ENCODE measurements at regions not wholly inside any gene's neighbourhood (a gene's known extent, or its start where the extent isn't known, plus 50 kb on each side); places are given as distances from the start of the nearest gene placed in this dataset.
"Not testable (repeated sequence)": the region's sequence is repeated elsewhere in the genome, so short reads cannot be mapped to it uniquely, and the experiment has no call there.

GRCh38 chr4:52157071-52157470 lies 106.0 kb downstream of the SPATA18 start:
- not testable (repeated sequence) for DNase-seq

DNA sequence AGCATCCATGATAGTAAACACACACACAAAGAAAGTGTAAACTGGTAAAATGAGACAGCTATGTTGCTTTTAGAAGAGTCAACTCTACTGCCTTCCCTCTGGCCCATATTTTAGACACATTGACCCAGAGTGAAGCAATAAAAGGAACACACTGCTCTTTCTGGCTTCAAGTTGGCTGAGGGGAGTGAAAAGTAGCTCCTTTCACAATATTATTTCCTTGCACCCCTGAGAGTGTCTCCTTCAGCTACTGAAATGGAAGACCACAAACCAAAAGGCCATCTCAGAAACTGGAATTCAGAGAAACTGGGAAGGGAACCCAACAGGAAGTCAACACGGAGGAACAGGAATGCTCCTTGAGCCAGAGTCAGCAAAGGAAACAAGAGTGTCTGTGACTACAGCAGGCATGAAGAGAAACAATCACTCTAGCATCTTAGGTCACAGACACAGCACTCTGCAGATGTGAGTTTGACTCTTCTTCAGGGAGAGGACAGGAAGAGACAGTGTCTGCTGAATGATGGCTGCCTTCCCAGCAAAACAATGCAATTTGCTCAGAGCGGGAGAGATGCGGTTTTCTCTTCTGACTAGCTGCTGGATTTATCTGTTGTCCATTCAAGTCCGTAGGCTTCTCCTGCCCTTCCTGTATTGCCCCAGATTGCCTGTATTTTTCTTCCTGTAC lies 106.7 kb downstream of the SPATA18 start:
- no peak for DNase-seq

DNA sequence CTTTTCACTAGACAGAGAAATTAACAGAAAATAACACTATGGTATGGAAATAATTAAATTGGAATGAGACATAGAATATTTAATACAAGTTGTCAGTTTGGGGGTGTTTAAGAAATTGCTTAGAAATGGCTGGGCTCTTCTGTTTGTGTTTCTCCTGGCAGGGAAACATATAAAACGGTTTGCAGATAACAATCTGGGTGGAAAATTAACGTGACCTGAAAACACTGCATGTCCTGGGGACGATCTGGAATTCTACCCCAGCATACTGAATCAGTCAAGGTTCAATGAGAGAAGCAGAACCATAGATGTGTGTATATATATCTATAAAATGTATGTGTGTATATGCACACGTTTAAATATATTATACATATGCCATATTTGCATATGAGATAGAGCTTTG lies 109.8 kb downstream of the SPATA18 start:
- DNase-seq = no peak

- DNase-seq = no peak
Observed at GRCh38 chr4:52164116-52164515, 113.0 kb downstream of the SPATA18 start.

DNA sequence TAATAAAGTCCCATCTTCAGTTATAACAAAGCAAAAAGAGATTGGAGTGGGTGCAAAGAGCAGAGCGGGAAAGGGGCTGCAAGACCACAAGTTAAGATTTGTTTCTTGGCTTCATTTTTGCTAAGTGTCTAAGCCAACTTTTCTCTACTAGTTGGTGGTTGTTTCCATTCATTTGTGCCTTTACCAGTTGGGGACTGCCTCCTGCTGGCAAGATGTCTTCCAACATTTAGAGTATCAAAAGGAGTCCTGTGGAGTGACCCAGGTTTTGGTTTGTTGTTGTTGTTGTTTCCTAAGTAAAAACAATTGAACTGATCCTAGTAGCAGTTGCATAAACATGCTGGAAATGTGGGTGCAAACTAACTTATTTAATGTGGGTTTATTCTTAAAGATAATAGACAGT lies 121.1 kb downstream of the SPATA18 start:
- DNase-seq = no peak

DNA sequence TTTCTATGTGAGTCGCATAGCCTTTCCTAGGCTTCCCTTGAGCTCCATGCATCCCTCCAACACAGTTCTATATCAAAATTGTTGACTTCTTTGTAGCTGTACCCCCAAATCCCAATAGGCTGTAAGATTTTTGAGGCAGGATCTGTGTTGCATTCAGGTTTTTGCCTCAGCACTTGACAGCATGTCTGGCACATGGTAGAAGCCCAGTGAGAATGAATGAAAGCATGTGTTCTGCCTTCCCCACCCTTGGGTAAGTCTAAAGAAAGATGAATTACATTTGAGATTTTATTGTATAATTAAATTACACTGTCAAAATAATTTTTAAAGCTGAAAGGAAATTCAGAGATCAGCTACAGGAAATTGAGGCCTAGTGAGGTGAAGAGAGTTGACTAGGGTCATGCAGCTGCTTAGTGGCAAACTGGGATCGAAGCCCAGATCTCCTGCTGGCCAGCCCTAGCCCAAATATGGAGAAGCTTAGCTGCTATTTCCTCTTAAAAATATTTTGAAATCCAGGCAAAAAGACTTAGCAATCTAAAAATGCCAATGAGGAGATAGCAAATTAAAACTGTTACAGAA lies 122.5 kb downstream of the SPATA18 start:
- DNase-seq = no peak

GRCh38 chr4:52187603-52188002 lies 136.5 kb downstream of the SPATA18 start:
- no peak for DNase-seq

DNA sequence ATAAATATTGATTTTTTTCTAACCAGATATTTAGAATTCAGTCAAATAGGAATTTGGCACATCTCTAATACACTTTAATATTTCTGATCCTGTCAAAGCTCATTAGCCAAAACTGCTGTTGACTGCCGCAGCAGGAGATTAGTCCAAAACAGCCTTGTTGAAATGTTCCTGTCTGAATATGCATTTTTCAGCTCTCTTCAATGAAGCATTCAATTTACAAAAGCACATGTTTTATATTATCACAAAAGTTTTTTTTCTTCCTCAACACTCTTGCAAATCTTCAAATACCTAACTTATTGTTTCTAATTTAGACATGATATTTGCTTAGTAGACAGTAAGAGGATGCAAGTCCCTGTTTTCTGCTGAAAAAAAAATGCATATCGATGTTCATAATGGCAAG lies 140.9 kb downstream of the SPATA18 start:
- no peak for DNase-seq

DNA sequence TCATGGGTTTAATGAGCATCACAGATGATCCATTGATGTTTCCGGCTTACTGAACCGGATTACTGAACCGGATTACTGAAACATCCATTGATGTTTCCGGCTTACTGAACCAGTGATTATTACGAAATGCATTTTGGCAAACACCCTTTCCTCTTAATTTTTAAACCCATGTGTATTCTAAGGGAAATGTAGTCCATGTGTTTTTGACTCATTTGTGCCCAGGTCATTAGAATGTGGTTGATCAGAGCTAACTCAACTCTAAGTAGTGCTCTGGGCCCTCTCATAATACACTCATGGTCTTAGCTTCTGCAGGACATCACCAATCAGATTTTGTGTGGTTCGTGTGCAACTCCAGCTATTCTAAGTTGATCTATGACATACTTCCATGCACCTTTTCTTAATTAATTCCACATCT lies 141.6 kb downstream of the SPATA18 start:
- DNase-seq = no peak

- no peak for DNase-seq
Observed at GRCh38 chr4:52195869-52196268, 144.8 kb downstream of the SPATA18 start.

DNA sequence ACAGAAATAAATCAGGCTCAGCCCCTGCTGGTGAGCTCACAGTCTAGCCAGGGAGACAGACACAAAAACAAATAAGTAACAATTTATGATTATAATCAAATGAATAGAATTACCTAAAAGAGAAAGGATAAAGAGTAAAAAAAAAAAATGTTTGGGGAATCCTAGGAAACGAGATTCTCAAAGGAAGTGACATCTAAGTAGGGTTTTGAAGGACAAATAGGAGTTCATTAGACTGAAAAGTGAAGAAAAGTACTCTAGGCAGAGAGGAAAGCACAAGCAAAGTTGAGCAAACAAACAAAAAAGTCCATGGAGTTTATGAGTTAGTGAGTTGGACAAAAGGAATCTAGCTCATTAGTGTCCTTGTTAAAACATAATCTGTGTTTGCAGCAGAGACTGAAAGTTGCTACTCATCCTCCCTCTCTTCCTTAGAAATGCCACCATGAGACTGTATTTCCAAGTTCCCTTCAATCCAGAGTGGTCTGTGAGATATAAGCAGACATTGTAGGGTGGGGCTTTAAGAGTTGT lies 145.6 kb downstream of the SPATA18 start:
- DNase-seq = no peak

DNA sequence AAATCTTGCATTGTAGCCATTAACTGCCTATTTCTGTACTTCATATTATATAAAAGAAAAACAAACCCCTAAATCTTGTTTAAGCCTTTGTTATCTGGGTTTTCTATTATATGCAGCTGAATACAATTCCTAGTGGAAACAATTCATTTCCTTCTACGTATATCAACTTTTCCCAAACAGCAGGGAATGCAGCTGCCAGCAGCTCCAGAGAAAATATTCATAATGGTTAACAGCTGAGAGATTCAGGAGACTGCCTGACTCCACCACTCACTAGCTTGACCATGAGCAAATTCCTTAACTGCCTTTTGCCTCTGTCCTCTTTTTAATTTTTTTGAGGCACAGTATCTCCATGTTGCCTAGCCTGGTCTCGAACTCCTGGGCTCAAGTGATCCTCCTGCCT lies 146.2 kb downstream of the SPATA18 start:
- DNase-seq = no peak

DNA sequence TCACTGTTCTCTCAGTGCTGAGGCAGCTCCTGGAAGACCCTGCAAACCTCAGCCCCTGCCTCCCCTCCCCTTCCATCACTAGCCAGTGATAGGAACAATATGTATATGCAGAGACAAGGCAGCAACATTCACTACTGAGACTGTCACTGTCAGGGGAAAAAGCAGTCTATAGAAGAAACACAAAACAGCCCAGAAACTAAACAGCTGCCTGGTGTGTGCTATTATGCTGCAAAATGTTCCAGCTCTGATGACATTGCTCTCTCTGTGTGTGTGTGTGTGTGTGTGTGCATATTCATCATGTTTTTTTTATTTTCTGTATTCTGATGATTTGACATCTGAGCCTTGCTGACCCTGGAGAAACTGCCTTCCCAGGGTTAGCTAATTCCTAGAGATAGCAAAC lies 147.2 kb downstream of the SPATA18 start:
- DNase-seq = no peak

- no peak for DNase-seq
Observed at GRCh38 chr4:52199574-52200338, 148.7 kb downstream of the SPATA18 start.

GRCh38 chr4:52200339-52200725 lies 149.2 kb downstream of the SPATA18 start:
- no peak for DNase-seq

DNA sequence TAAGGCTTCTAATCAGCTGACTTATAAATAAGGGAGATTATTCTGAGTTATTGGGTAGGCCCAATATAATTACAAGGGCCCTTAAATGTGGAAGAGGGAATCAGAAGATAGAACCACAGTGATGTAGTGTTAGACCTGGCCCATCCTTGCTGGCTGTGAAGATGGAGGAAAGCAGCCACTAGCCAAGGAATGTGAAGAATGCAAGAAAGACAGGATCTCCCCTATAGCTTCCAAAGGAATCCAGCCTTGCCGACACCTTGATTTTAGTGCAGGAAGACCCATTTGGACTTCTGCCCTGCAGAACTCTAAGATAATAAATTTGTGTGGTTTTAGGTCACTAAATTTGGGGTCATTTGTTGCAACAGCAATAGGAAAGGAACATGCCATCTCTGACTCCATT lies 150.6 kb downstream of the SPATA18 start:
- no peak for DNase-seq

- DNase-seq = no peak
Observed at GRCh38 chr4:52202251-52202779, 151.2 kb downstream of the SPATA18 start.

DNA sequence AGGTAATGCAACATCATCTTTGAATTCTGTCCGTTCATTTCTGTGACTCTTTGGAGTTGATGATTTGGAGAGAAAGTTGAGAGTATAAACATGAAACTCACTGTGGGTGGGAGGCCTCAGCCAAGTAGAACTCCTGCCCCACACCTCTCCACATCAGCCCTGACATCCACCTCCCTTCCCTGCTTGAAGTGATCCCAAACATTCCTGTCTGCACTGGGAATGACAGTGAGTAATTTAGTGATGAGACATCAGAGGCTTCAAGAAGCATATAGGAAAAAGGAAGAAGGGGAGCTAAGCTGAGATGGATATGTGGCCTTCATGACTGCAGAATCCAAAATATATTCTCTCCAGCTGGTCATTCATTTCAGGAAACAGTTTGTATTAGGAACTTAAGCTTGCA lies 151.8 kb downstream of the SPATA18 start:
- no peak for DNase-seq

DNA sequence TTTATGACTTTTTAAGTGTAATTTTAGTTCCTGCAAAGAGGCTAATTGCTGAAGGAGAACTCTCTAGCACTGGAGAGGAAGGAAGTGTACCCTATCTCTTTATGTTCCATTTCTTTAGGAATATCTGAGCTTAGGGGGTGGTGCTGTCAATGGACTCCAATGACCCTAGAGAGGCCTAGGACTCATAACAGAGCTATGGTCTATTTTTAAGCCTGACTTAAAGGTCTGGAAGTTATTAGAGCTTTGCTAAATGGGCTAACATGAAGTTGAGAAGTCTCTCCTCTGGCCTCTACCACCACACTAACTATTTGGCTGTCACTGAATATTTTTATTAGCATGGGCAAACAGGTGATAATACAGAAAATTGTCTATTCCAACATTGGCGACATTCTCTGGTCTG lies 152.2 kb downstream of the SPATA18 start:
- no peak for DNase-seq

DNA sequence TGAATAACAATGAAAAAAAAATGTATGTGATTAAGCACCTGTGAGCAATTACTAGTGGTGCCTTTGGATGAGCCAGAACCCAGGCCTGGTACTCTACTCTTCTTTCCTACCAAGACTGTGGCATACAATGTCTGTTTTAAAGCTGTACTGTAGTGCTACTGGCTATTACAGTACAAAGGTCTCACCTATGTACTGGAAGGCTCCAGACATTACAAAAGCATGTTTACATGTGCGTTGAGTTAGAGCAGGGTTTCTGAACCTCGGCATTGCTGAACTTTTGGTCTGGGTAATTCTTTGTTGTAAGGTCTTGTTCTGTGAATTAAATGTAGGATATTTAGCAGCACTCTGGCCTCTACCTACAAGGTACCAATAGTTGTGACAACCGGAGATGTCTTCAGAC lies 153.8 kb downstream of the SPATA18 start:
- no peak for DNase-seq

DNA sequence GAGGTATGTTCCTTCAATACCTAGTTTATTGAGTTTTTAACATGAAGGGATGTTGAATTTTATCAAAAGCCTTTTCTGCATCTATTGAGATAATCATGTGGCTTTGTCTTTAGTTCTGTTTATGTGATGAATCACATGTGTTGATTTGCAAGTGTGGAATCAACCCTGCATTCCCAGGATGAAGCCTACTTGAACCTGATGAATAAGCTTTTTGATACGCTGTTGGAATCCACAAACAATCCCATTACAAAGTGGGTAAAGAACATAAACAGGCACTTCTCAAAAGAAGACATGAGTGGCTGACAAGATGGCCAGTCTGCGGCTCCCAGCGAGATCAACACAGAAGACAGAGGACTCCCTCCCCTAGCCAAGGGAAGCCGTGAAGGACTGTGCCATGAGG lies 156.0 kb downstream of the SPATA18 start:
- DNase-seq = not testable (repeated sequence)

GRCh38 chr4:52212702-52213101 lies 161.6 kb downstream of the SPATA18 start:
- DNase-seq = no peak

DNA sequence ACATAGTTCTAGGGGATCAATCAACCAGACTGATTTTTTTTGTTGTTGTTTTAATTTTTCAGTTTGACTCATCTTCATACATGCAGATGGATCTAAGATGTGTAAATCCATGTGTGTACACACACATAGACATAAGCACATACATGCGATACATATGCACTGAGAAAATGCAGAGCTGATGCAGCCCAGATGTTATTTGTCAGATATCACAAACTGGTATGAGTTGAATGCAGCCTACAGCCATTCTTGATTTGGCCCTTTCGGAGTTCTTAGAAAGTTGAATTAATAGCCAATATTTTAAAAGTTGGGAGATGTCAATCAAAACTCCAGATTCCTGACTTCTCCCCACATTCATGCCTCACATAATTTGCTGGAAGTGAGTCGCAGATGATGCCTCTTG lies 180.4 kb downstream of the SPATA18 start:
- no peak for DNase-seq

Data from CD4-positive, alpha-beta T cell treated with Interleukin-4 for 1 hour (primary cell).